T-helper 1 cell (primary cell): ENCODE measurements at regions not wholly inside any gene's neighbourhood (a gene's known extent, or its start where the extent isn't known, plus 50 kb on each side); places are given as distances from the start of the nearest gene placed in this dataset.

Experiments
- DNase-seq, 5 donors: peaks; one replicate each; pipeline ENCODE4 v3.0.0-alpha.2; 2012 to 2020

DNA sequence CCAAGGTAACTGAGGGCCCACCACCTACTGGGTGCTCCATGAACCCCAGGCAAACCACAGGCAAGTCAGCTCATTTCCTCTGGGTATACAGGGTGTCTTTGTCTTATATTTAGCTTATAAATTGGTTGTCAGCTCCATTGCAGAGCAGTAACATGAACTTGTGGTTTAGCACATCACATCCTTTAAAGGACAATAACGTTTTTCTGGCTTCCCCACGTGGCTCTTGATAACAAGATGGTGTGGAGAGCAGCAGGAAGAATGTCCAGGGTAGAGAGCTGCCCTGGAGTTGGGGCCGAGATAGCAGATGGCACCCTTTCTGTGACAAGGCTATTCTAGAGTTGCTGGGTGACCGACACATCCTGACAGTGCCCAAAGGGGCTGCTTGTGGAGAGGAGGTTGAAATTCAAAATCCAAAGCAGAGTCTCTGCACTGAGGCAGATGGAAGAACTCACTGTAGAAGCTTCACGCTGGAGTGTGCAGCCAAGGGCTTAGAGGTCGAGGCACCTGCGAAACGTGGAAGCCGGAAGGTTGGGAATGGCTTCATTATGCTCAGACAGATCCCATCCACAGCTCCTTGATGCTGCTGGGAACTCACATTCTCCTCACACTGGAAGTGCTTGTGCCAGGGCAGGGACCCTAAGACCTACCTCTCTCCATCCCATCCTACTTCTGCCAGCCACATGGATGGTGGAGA is 133.0 kb upstream of the FRY start:
- peak in 1 of 5 donors; percentile 9 for DNase-seq

DNA sequence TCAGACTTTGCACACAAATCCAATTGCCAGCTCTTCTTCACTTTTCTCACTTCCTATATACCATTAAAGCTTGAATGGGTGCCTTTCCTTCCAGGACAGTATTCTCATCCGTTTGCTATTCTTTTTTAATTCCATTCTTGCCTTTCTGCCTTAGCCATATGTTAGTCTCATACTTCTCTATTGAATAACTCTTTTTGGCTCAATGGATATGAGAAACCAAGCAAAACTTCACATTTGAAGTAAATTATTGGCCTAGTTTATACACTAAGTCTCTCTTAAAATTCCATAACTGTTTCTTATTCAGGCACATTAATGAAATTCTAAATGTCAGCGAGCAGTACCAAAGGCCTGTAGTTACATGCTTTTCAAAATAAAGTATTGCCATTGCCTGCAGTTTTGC is 129.6 kb upstream of the FRY start:
- no peak for DNase-seq

DNA sequence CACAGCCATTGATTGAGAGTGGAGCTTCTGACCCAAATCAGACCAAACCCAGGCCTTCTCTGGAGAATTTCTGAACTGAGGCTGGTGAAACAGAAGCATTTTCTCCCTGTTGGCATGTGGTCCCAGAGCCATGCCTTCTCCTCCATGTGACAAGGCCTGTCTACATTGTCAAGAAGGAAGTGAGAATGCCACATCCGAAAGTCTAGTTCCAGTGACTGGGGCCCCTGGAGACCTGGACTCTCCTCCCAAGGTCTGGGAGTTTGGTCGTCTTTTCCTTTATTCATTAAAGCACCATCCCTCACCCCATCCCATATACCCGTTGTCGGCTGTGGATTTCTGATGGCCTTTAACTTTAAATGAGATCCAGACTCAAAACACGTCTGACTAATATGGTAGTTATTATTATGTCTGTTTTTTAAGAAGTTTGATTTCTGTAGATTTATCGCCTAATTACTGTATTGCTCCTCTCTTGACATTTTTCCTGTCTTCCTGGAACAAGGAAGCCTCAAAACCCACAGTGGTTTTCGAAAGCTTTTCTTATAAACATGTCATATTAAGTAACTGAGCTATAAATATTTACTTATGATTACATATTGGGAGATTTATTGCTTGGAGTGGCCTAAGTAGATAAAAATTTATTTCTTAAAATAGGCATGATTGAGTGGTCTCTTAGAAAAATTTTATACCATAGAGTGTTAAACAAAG is 128.3 kb upstream of the FRY start:
- DNase-seq, result no peak

DNA sequence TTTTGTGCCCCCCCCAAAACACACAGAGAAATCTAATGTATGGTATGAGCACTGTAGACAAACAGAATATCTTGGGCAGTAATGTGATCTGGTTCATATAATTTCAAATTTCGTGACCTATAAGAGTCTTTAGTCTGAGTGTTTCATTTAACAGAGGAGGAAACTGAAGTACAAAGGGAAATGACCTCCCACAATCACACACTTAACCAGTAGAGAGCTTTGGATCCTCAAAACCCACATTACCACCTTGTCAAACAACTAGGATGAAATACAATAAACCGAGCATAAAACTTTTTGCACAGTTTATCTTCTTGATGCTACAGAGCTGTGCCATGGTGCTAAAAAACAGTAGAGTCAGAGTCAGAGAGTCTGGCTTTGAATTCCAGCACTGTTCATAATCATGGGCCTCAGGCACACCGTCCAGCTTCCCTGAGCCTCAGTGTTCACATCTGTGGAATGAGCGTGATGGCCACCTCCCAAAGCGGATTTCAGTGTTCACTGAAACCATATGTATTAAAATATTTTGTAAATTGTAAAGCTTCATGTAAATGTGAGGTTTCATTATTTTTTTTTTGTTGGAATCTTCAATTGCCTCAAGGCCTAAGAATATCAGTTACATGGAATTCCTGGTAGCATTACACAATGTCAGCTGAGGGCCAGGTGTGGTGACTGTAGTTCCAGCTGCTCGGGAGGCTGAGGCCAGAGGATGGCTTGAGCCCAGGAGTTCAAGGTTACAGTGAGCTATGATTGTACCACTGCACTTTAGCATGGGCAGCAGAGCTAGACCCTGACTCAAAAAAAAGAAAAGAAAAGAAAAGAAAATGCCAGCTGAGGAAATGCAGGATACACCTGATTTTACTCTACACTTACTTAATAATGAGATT is 126.4 kb upstream of the FRY start:
- no peak for DNase-seq

DNA sequence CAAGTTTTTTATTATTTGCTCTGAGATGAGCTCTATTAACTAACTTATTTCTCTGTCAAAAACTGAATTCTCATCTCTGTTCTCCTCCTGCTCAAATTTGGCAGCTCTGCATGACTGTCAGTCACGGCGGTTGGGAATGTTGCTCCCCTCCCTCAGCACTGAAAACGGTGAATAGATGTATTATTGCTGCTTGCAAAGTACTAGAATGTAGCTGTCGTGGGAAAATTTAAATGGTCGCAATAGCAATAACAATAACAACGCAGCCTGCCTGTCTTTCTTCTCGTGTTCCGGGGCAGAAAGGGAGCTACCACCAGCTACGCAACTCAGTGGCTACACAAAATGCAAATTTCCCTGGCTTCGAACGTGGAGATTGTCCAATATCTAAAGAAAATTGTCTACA is 125.6 kb upstream of the FRY start:
- DNase-seq, result no peak

DNA sequence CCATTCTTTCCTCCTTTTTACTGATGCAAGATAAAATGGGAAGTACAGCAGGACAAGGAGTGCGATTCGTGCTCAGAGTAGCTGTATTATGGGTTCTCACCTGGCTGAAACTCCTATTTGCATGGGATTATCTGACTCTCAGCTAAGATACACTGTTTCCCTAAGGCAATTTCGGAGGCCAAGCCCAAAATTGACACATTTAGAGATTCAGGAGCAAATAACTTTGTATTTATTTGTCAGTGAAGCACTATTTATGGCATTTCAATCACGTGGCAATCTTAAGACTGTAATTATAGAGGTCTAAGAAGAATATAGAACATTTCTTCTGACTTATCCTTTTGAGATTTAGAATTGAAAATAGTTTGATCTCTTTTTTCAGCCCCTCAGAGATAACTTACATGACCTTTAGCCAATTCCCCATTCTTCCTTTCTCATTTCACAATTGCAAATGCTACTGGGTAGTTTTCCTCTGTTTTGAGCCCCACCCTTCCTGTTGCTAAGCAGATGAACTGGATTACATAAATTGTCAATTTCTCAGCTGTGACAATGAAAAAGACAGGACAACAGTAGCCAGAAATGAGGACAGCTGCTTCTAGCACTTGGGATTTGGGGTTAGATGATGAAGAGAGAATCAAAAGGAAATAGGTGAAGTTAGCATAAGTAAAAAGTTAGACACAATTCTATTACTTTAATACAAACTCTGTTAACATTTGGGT is 122.7 kb upstream of the FRY start:
- no peak for DNase-seq

DNA sequence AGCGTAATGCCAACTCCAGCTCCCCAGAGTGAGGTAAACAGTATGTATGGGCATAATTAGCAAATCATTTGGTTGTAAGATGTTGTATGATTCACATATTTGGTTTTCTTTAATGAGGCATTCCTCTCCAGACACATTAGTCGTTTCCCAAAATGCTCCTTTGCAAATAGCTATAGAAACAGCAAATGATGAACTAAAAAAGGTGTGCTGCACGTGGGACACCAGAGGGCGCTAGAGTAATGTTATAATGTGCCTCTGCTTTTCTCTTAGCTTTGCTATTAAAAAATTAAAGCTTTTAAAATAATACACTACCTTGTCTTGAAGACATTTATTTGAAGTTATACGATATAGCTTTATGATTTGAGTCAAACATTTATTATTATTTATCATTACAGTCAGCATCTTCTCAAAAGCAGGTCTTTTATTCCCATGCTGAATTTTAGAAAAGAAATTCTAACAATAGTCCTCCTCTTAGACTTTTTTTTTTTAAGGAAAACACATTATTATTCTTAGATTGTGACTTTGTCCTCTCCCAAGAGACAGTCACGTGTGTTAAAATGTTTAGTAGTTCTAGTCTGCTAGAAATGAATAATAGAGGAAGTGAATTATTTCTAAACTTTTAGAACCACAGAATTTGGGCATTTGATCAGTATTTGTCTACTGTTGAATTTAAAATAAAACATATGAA is 121.6 kb upstream of the FRY start:
- DNase-seq, result peak in 4 of 5 donors; percentile 27 to 53 (median 39)

DNA sequence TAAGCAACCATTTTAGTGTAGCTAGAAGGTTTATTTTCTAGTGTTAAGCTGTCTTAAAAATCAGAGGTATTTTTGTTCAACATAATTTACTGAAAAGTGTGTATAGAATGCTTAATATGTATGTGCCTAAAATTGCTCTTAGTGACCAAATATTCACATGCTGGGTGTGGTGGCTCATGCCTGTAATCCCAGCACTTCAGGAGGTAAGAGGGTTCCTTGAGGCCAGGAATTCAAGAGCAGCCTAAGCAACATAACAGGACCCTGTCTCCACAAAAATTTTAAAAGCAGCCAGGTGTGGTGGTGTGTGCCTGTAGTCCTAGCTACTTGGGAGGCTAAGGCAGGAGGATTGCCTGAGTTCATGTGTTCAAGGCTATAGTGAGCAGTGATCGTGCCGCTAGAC is 120.9 kb upstream of the FRY start:
- no peak for DNase-seq

DNA sequence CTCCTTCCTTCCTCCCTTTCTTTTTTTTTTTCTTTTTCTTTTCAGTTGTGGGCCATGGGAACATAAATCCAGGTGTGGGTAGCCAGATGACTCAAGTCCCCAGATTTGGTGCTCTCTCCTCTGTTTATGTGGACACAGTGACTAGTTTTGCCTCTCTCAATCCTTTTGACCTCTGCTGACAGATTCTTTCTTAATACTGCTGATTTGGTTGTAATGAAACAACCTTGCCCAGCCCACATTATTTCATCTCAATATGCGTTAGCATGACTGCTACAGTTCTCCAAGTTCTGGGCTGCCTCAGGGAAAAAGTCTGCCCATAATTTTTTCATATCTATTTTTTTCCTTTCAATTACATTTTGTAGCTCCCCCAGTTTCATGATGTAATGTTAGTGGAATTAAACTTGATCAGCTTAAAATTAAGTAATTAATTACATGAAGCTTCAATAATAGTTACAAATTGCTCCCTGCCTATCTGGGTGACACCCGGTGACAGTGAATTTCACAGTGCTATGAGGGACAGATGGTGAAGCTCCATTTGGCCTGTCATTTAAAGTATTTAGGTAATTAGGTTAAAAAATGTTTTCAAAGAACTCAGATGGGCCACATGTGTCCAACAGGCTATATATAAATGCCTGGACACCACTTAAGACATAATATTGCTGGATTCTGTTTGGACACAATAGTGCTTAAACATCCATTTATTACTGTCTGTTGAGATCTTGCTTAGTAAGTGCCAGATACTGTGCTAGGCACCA is 118.8 kb upstream of the FRY start:
- DNase-seq, result no peak

DNA sequence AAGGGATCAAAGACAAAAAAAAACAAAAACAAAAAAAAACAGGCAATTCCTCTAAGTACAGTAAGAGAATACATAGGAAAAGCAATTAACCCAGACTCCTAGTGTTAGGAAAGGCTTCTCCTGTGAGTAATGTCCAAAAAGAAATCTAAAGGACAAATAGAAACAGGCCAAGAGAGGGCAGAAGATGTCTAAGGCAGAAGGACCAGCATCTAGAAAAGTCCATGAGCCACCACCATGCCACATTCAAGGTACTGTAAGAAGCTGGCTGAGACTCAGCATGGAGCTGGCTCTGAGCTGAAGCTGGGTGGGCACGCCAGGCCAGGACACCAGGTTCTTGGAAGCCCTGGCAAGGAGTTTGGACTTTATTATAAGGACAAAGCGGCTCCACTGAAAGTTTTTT is 118.1 kb upstream of the FRY start:
- no peak for DNase-seq

DNA sequence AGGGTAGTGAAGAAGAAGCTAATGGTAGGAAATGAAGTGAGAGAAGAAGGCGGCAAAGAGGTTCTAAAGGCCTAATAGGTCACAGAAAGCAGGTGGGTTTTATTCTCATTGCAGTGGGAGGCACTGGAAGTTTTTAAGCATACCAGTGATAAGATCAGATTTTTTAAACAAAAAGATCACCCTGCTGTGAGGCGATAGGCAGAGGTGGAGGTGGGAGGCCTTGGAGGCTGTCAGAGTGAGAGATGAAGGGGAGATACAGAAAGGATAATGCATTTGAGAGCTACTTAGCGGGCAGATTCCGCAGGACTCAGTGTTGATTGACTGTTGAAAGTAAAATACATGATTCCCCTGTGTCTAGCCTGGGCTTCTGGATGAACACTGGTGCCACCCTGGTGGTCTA is 116.7 kb upstream of the FRY start:
- no peak for DNase-seq

DNA sequence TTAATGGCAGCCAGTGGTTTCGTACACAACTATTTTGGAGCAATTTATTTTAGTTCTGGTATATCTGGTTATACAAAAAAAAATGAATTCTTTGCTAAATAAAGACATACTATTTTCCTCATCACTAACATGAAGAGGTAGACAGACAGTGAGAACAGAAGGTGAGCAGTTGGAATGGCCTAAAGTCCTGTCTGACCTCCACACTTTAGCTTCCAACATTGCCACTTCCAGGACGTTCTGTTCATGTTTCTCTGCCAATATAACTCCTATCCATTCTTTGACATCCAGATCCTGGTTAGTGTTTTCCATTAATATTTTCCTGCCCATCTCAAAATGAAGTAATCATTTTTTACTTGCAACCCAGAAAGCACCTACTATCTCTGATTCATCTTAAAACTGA is 112.9 kb upstream of the FRY start:
- no peak for DNase-seq

DNA sequence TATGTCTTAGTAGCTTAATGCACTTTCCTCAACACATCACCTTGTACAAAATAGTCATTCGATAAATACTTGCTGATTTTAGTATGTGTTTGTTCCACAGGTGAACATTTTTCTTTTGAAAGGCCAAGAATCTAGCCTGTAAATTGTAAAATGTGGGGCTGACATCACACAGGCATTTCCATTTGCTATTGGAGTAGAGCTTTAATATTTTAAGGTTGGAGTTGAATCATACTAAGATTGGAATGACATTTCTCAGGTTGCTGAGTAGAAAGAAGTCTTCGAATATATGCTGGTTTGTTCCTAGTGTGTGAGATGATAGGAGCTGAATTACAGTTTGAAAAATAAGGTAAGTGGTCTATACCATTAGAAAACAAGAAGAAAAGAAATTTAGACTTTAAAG is 112.3 kb upstream of the FRY start:
- DNase-seq, result no peak

DNA sequence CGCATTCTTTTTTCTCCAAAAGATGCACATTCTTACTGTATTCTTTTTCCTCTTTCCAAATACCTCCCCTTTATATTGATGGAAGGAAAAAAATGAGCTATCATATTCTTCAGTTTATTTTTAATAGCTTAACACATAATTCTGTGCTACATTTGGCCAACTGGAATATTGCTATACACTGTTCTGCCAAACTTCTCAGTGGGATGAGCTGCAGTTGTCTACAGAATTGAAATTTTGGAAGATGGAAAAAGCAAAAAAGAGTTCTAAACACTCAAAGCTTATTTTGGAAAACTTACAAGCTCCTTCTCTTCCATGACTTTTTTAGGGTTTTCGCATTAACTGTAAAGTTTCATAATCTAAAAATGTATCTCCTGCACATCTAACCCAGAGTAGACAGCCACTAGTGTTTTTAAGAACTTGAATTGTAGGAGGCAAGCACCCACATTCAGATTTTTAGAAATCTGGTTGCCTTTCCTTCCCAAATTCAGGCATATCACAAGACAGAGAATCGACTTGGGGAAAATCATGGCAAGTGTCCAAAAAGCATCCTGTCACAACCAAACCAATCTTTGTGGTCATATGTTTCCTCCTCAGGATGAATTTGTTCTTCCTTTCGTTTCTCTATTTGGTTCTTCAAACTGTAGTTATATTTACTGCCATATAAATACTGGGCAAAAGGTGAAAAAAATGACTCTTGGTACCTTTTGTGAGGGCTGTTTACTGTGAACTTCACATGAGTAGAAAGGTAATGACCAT is 111.4 kb upstream of the FRY start:
- DNase-seq, result no peak

DNA sequence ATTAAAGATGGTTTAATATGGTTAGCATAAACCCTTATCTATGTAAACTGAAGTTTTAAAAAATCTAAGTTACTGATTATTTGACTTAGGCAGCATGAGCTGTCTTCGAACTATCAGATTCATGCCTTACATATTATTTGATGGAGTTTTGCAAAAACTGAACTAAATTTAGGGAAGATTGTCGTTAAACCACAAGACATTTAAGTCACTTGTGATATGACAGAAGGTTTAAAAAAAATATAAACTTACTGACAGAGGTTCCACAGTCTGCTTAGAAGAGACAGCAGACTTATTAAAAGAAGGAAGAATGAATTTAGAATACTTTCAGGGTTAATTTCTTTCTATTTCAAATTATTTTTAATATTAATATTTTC is 110.9 kb upstream of the FRY start:
- DNase-seq, result no peak

DNA sequence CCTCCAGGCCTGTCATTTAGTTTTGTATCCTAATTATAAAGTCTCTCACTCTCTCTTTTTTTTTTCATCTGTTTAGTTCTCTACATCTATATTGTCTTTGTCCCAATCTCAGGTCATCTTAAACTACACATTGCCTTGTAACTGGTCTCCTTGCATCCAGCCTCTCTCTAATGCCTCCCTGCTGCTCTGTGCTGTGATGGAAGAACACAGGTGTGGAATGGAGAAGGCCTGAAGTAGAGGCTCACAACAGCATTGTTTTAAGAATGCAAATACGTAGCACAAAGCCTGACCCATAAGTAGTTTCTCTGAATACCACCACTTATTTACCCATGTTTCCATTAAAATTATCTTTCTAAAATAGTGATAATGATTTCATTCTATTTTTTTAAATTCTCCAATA is 108.8 kb upstream of the FRY start:
- DNase-seq, result no peak

DNA sequence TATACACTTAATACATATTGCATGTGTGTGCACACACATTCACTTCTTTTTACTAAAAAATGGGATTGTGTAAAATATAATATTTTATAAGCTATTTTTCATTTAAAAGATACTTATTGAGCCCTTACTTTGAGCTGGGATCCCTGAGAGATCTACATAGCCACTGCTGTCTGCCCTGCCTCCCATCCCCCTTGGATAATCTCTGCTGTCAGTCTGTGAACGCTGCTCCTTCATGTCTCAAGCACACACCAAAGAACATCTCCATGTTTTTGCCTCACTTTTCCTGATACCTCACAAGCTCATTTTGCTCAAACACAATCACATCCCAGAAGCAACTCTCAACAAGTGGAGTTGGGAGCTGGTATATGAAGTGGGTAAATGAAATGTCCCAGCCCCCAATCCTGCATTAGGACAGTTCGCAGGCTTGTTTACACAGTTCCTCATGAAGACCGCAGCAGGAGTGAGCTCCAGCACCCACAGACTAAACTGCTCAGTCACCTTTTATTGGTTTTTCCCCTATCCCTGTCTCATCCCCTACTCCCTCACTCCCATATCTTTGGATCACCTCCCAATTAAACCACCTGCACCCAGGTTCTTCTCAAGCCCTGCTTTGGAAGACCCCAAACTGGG is 108.3 kb upstream of the FRY start:
- no peak for DNase-seq

DNA sequence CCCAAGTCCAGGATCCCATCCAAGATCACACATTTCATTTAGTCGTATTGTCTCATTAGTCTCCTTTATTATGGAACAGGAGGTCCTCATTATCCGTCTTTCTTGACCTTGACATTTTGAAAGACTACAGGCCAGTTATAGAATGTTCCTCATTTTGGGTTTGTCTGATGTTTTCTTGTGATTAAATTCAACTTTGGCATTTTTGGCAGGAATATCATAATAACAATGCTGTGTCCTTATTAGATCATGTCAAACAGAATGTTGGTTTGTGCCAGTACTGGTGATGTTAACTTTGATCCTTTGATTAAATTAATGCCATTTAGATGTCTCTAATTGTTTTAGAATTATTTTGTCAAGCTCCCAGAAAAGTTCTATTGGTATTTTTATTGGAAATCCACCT is 106.5 kb upstream of the FRY start:
- DNase-seq, result no peak

DNA sequence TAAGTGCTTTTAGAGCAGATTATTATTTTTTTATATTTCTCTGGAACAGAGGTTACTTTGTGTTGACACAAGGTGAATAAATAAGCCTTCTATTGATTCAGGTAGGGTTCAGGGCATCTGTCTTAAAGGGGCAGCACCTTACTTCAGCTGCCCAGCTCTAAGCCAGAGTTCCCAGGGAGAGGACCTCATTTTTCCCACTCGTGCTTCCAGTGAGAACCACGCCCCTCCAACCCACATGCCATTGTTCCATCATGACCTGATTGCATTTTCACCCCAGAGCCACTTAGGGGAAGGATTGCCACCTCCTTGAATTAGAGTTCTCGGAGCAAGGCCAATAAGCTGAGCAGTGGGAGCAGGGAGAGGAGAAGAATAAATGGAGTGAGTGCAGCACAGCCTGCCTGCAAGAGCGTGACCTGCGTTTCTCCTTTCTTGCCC is 104.3 kb upstream of the FRY start:
- no peak for DNase-seq

DNA sequence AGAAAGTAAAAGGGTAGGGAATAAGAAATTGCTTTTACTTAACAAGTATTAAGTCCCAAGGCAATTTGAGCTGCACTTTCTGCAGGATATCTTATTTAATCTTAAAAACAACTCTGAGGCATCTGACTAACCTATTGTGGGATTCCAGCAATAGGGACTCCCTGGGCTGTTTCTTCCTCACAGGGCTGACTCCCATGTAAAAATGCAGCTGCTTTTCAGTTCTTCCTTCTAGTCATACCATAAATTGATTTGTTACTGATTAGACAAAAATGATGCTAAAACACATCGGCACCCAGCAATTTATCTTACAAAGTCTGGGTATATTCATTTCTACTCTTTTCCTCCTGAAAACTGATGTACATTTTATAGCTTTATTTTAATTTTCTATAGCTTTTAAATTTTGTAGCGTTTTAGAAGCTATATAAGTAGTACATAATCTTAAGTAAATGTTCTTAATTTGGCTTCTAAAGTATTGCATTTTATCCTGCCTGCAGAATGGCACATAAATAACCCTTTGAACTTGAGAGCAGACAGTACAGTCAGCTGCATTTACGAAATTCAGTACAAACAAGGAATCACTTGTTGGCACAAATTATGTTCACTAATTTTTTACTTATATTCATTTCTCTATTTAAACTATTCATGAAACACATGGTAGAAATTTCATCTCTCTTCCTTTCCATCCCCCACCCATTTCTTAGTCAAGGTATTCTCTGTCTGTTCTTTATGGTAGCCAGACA is 102.4 kb upstream of the FRY start:
- no peak for DNase-seq
